PC-3 (cell line): ENCODE measurements at regions not wholly inside any gene's neighbourhood (a gene's known extent, or its start where the extent isn't known, plus 50 kb on each side); places are given as distances from the start of the nearest gene placed in this dataset.

ENCODE experiments used
- ATAC-seq: fragments of 200-7000 bp; cut with Tn5 transposase; 2 replicates; pipeline ENCODE4 v1.9.1; 2020; ENCODE audit warnings: mild to moderate bottlenecking, moderate library complexity
- BruUV-seq: library from RNA; stranded (reverse); fragments of 400-500 nt; replicated peaks from 2 replicates; lab custom pipeline; 2021; lab: Mats Ljungman, UMichigan
- CTCF ChIA-PET: fragments of 300-600 bp; sonication (Branson Sonifier 250); formaldehyde crosslinking; loops from one replicate; lab custom pipeline; 2022; ENCODE audit warnings: antibody characterized with exemption; lab: Charles Lee
- POLR2A ChIA-PET: fragments of 300-600 bp; sonication (Branson Sonifier 250); formaldehyde crosslinking; loops from one replicate; lab custom pipeline; 2022; ENCODE audit warnings: antibody characterized with exemption; ENCODE audit not compliant: unreplicated experiment; lab: Charles Lee
- DNase-seq: peaks from one replicate; pipeline ENCODE4 v3.0.0-alpha.2; 2015
- H2AFZ ChIP-seq: fragments of 300-600 bp; sonication (generic); 2 replicates; pipeline ENCODE4 v1.6.0; 2016; ENCODE audit warnings: antibody characterized with exemption, low read length
- H3F3A ChIP-seq: fragments of 300-600 bp; sonication (generic); one replicate; pipeline ENCODE4 v1.6.0; 2017; ENCODE audit warnings: antibody characterized with exemption, low read length, control low read depth, mild to moderate bottlenecking; ENCODE audit not compliant: unreplicated experiment
- H3K27ac ChIP-seq: fragments of 300-600 bp; sonication (generic); 2 replicates; pipeline ENCODE4 v1.5.1; 2016; ENCODE audit warnings: mild to moderate bottlenecking, low read length
- H3K27me3 ChIP-seq: fragments of 300-600 bp; sonication (generic); 2 replicates; pipeline ENCODE4 v1.6.1; 2016; ENCODE audit warnings: low read length, mixed read lengths
- H3K36me3 ChIP-seq: fragments of 300-600 bp; sonication (generic); 2 replicates; pipeline ENCODE4 v1.6.1; 2016; ENCODE audit warnings: low read depth, mixed run types, low read length, mixed read lengths
- H3K4me1 ChIP-seq: fragments of 300-600 bp; sonication (generic); 2 replicates; pipeline ENCODE4 v1.5.1; 2016; ENCODE audit warnings: low read length; ENCODE audit not compliant: insufficient read depth
- H3K4me2 ChIP-seq: fragments of 300-600 bp; sonication (generic); 2 replicates; pipeline ENCODE4 v1.6.0; 2016; ENCODE audit warnings: low read length
- H3K4me3 ChIP-seq: fragments of 300-600 bp; sonication (generic); 2 replicates; pipeline ENCODE4 v1.5.1; 2016; ENCODE audit warnings: mild to moderate bottlenecking, low read length, mixed read lengths
- H3K79me2 ChIP-seq: fragments of 300-600 bp; sonication (generic); 2 replicates; pipeline ENCODE4 v1.6.1; 2017; ENCODE audit warnings: low read length, mixed read lengths
- H3K9ac ChIP-seq: fragments of 300-600 bp; sonication (generic); 2 replicates; pipeline ENCODE4 v1.6.0; 2016; ENCODE audit warnings: mild to moderate bottlenecking, low read length
- H3K9me2 ChIP-seq: fragments of 300-600 bp; sonication (generic); replicated peaks from 2 replicates; pipeline ENCODE4 v1.6.1; 2016; ENCODE audit warnings: mixed run types, low read length, mixed read lengths
- H3K9me3 ChIP-seq: fragments of 300-600 bp; sonication (generic); 2 replicates; pipeline ENCODE4 v1.6.1; 2016; ENCODE audit warnings: low read length, mixed read lengths
- H4K20me1 ChIP-seq: fragments of 300-600 bp; sonication (generic); 2 replicates; pipeline ENCODE4 v1.6.1; 2016; ENCODE audit warnings: low read length, mixed read lengths
- EZH2 ChIP-seq: fragments of 300-600 bp; sonication (generic); IDR thresholded peaks from one replicate; pipeline ENCODE4 v1.6.1; 2017; ENCODE audit warnings: antibody characterized with exemption, mild to moderate bottlenecking, low read length; ENCODE audit not compliant: unreplicated experiment
- EZH2phosphoT487 ChIP-seq: fragments of 300-600 bp; sonication (generic); IDR thresholded peaks from 2 replicates; pipeline ENCODE4 v1.6.1; 2018; ENCODE audit warnings: mild to moderate bottlenecking, antibody characterized with exemption, low read length, borderline replicate concordance
- intact Hi-C: fragments of 100-400 bp; cut with micrococcal nuclease; formaldehyde crosslinking; loops from 2 replicates; pipeline ENCODE4 v1.9.0; 2023
- TF ChIP-seq, protein P1 (sequence below): fragments of 300-600 bp; sonication (generic); conservative IDR thresholded peaks from 2 replicates; pipeline ENCODE4 v1.5.1; 2017; ENCODE audit warnings: antibody characterized with exemption, low read depth, mild to moderate bottlenecking, low read length

DNA sequence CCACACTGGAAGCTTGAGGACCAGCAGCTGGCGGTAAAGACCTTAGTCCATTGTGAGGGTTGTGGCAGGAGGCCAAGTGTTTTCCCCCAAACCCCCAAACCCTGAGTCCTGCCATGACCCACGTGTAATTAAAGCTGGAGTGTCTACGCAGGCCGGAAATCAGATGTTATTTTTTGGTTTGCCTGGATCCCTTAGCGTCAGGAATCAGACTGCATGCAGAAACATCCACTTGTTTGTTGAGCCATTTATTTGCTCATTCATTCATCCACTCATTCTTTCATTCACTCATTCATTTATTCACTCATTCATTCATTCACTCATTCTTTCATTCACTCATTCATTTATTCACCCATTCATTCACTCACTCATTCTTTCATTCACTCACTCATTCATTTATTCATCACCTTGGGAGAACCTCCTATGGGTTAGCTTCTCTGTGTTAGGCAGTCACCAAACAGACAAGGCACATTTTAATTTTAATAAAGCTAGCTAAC, 313.1 kb downstream of the MAF start:
- intact Hi-C loops = no loop called here
- Histone ChIP-seq H3K9me2 (no peaks in the 10 kb centered on the region), H3K27ac (no peak overlapping the region), H3K9ac (no peak overlapping the region), H3K4me3 (no peak overlapping the region), H2AFZ (no peak overlapping the region), H3K79me2 (no peaks in the 10 kb centered on the region), H3K36me3 (no peaks in the 10 kb centered on the region), H3K27me3 (no peaks in the 10 kb centered on the region), H3K4me1 (no peaks in the 10 kb centered on the region), H4K20me1 (no peaks in the 10 kb centered on the region), H3K9me3 (no peaks in the 10 kb centered on the region), H3F3A (no peaks in the 10 kb centered on the region), H3K4me2 (no peak overlapping the region)
- DNase-seq = no peak
- TF ChIP-seq EZH2phosphoT487 = no peak
- TF ChIP-seq, protein P1, sequence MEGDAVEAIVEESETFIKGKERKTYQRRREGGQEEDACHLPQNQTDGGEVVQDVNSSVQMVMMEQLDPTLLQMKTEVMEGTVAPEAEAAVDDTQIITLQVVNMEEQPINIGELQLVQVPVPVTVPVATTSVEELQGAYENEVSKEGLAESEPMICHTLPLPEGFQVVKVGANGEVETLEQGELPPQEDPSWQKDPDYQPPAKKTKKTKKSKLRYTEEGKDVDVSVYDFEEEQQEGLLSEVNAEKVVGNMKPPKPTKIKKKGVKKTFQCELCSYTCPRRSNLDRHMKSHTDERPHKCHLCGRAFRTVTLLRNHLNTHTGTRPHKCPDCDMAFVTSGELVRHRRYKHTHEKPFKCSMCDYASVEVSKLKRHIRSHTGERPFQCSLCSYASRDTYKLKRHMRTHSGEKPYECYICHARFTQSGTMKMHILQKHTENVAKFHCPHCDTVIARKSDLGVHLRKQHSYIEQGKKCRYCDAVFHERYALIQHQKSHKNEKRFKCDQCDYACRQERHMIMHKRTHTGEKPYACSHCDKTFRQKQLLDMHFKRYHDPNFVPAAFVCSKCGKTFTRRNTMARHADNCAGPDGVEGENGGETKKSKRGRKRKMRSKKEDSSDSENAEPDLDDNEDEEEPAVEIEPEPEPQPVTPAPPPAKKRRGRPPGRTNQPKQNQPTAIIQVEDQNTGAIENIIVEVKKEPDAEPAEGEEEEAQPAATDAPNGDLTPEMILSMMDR = no peak
- no peak for TF ChIP-seq EZH2
- ChIA-PET CTCF (no interaction called here), POLR2A (no interaction called here)
- ATAC-seq = no peak
- BruUV-seq = no TSS peak

DNA sequence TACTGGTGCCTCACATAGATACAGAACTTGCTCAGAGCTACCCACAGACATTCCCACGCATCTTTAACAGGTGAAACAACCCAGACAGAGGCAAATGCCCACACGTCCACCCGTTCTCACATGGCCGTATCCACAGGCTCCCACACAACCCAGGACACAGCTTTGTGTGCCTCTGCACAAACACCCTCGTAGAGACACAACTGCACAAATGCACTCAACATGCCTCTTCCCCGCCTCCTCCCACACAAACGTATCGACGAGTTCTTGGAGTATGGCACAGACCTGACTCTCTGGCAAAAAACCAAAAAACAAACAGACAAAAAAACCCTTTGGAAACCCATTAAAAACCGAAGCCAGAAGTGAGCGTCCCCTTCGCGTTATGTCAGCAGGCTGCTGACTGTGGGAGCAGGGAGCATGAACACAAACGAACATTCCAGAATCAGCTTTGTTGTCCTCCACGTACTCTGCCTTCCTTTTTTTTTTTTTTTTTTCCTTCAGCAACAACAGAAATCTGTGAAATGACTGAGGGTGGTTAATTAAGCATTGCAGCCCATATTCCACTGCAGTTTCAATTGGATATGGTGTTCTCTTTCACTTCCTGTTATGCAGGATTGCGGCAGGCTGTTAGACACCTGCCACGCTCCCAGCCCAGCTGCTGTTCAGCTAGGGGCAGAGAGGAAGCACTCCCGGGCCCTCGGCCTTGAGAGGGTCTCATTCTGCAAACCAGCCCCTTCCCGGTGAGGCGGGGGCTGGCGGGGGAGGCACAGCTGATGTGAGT, 313.7 kb downstream of the MAF start:
- no peak for TF ChIP-seq EZH2
- TF ChIP-seq, protein P1 = no peak
- TF ChIP-seq EZH2phosphoT487 = no peak

DNA sequence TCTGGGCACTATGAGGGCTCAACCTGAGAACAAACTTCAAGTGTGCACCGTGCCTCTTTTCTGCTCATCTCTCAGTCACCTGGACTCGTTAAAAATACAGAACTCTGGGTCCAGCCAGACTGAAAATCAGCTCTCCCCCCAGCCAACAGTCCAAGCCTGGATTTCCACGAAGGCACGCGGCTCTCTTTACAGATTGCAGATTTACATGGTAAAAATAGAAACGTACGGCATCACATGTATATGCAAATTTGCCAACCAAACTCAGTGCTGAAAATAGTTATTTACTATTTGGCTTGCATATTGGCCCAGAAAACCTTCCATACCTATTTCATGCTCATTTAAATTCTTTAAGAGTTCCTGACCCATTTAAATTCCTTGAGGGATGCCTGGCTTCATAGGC, 315.8 kb downstream of the MAF start:
- no peak overlapping the region for H3K27ac ChIP-seq
- DNase-seq (no peak), ATAC-seq (no peak)
- POLR2A ChIA-PET = no interaction called here
- H2AFZ ChIP-seq = no peak overlapping the region
- no peaks in the 10 kb centered on the region for H3F3A ChIP-seq
- H3K4me3 ChIP-seq = no peak overlapping the region
- CTCF ChIA-PET = no interaction called here
- H3K79me2 ChIP-seq = no peaks in the 10 kb centered on the region
- H3K9ac ChIP-seq = no peak overlapping the region
- H3K4me1 ChIP-seq = no peaks in the 10 kb centered on the region
- TF ChIP-seq, protein P1 = no peak
- TF ChIP-seq EZH2phosphoT487 (no peak), EZH2 (no peak)
- H3K36me3 ChIP-seq = no peaks in the 10 kb centered on the region
- H4K20me1 ChIP-seq = no peaks in the 10 kb centered on the region
- no peaks in the 10 kb centered on the region for H3K27me3 ChIP-seq
- no peaks in the 10 kb centered on the region for H3K9me3 ChIP-seq
- no TSS peak for BruUV-seq
- H3K4me2 ChIP-seq = no peak overlapping the region
- no peaks in the 10 kb centered on the region for H3K9me2 ChIP-seq
- intact Hi-C loops = no loop called here

More for the DNA sequence above, 313.7 kb downstream of the MAF start:
- intact Hi-C loops = no loop called here
- DNase-seq (no peak), ATAC-seq (no peak)
- no peaks in the 10 kb centered on the region for H4K20me1 ChIP-seq
- no peaks in the 10 kb centered on the region for H3F3A ChIP-seq
- POLR2A ChIA-PET = no interaction called here
- no peak overlapping the region for H3K9ac ChIP-seq
- CTCF ChIA-PET = no interaction called here
- H3K27me3 ChIP-seq = no peaks in the 10 kb centered on the region
- no peak overlapping the region for H2AFZ ChIP-seq
- H3K9me3 ChIP-seq = no peaks in the 10 kb centered on the region
- no peak overlapping the region for H3K27ac ChIP-seq
- H3K4me2 ChIP-seq = no peak overlapping the region
- no TSS peak for BruUV-seq
- H3K4me1 ChIP-seq = no peaks in the 10 kb centered on the region
- no peaks in the 10 kb centered on the region for H3K79me2 ChIP-seq
- H3K4me3 ChIP-seq = no peak overlapping the region
- H3K9me2 ChIP-seq = no peaks in the 10 kb centered on the region
- H3K36me3 ChIP-seq = no peaks in the 10 kb centered on the region
